Stimulated activated CD4-positive, alpha-beta T cell treated with anti-CD3 and anti-CD28 coated beads, Interleukin-1b, Interleukin-23, amount 100 ng/mL, for 48 hours (primary cell): ENCODE measurements at regions not wholly inside any gene's neighbourhood (a gene's known extent, or its start where the extent isn't known, plus 50 kb on each side); places are given as distances from the start of the nearest gene placed in this dataset.

ENCODE experiments used
- DNase-seq: peaks from one replicate; pipeline ENCODE4 v3.0.0-alpha.2; 2020

DNA sequence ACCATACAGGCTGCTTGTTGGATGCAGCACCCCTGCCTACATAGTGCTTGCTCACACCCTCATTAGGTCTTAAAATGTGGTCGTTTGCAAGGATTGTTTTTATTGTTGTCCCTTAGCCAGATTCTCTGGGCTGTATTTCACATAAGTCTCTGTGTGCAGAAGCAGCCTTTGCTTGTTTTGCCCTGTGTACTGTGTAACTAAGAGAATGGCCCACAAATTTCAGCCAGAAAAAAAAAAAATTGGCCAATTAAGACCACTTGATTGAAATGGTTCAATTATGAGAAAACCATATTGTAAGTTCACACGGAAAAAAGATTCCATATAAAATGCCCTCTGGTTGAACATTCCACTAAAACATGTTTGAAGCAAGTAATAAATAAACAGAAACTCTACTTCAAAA, 377.1 kb upstream of the SOX11 start:
- DNase-seq: no peak

GRCh38 chr2:5315512-5315911, 376.7 kb upstream of the SOX11 start:
- no peak for DNase-seq

DNA sequence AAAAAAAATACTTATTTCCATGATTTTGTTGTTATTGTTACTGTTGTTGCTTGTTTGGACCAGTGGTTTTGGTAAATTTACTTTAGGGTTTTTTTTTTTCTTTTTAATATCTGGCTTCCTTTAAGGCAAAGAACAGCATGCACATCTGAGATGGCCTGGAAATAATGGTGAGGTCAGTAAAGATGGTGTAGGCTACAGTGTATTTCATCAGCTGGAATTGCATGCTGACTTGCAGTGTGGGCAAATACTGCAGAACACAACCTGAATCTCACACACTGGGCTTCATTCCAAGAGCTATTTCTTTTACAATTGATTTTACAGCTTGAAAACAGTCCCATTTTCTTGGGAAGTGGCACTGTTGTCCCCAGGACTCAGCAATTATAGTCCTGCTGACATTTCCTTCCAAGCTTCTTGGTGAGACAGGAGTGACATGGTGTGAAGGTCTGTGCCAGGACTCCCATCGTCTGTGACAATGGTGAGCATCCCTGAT, 376.1 kb upstream of the SOX11 start:
- no peak for DNase-seq

DNA sequence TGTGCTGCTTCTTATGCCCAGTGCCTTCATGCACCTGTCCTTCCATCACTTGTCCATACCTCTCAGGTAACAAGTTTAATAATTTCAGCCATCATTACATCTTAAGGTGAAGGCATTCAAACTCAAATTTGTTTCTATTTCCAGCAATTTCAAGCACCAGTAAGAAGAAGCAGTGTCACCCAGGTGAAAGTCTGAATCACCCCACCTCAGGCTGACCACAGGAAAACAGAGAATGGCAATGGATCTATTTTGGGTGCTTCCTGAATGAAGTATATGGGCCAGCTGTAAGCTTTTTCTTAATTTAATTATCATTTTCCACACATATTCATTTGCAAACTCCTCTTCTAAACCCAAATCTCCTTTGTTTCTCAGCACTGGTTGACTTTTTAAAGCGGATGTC, 372.7 kb upstream of the SOX11 start:
- DNase-seq: no peak

GRCh38 chr2:5322396-5322795, 369.8 kb upstream of the SOX11 start:
- DNase-seq: no peak

- DNase-seq: no peak
Measured at GRCh38 chr2:5325523-5325922, 366.7 kb upstream of the SOX11 start.

DNA sequence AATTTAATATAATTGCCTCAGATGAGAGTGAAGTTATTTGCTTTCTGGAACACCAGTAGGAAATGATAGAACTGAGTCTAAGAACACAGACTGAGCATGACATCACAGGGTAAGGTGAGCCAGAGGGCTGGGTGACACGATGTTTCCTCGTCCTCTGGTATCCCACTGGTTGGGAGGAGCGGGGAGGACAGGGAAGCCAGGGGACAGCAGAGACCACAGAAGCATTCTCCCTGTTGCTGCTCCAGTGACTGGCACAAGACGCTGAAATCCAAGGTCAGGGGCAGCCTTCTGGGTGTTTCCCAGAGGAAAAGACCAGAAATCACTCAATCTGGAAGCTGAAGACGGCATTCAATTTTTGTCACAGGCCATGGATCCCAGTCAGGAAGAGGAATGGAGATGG, 363.4 kb upstream of the SOX11 start:
- no peak for DNase-seq

DNA sequence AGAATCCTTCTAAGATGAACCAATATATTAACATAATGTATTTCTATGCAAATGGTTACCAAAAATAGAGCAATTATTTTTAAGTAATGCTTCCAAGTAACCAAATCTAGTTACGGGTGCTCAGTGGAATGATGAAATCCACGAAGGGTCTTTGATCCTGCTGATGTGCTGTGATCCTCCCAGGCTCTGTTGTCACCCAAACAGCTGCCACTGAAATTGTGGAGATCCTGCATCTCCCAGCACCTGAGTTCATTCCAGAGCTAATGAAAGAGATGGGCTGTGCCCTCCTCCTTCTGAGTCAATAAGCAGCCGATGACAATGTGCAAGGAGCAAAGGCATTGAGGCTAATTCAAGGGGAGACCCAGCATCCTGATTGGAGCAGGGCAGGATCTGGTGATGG, 362.4 kb upstream of the SOX11 start:
- DNase-seq: no peak

GRCh38 chr2:5330961-5331360, 361.2 kb upstream of the SOX11 start:
- DNase-seq: no peak

GRCh38 chr2:5332925-5333324, 359.3 kb upstream of the SOX11 start:
- no peak for DNase-seq

GRCh38 chr2:5339473-5339872, 352.7 kb upstream of the SOX11 start:
- DNase-seq: no peak

DNA sequence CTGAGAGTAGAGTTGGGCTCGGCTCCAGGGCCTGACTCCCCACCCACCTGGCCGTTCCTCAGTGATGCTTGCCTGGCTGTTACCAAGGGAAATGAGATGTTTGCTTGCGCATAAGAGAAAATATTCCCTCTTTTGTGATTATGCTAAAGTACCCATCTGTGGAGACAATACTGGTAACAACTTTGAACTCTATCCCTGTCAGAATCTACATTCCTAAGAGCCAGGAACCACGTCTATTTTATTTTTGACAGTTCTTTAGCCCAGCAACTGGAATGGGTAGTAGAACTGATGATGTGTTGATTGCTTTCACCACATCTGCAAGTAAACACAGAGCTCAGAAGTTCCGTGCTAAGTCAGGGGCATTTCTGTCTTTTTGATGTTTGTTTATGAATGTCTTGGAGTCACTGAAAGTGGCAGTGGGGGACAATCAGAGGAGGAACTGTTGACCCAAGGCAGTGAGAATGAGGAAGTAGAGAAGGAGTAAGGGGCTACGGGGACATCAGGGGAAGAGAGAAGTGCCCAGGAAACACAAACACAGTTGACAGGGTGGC, 348.3 kb upstream of the SOX11 start:
- no peak for DNase-seq

GRCh38 chr2:5352286-5352685, 339.9 kb upstream of the SOX11 start:
- no peak for DNase-seq

DNA sequence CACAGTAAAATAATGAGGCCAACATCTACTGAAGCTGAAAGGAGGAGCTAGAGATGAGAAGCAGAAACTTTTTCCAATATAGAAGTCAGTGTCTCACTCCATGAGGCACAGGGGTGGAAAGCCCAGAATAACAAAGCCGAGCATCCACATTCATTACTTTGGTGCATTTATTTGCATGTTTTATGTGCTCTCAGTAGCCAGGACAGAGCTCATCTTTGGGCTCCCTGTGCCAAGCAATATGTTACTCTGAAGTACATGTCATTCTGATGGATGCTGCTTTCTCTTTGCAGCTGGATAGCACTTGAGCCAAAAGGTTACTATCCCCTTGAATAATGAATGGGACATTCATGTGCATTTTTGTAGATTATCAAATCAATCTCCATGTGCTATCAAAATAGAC, 338.6 kb upstream of the SOX11 start:
- no peak for DNase-seq

DNA sequence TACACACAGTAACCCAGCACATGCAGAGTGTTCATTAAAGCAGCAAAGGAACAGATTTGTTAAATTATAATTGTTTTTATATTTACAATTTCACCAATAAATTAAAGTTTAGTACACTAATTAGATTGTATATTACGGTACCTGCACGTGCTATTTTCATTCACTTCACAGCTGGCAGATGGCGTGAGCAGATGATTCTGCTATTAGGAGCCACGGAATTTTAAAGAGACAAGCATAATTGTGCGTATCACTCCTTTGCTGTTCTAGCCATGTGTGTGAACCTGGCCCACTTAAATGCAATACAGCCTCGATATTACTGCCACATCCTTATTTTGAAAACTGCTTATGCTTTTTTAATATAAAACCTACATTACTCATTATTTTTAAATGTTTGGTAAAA, 332.8 kb upstream of the SOX11 start:
- no peak for DNase-seq

DNA sequence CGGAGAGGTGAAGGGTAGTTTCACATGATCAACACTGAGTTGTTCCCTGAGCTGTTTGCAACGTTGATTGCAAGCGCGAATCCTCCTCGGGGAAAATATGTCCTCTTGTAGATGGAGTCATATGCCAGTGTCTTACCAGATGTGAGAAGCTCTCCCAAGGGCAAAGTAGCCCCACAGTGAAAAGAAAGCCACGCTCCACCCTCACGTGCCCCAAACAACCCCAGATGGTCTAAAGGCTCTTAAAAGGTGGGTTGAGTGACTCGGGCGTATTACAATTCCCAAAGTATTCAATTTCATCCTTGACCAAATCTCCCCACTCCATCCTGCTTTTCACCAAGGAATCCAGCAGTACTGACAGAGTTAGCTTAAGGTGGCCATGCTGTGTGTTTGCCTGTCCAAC, 332.1 kb upstream of the SOX11 start:
- no peak for DNase-seq

DNA sequence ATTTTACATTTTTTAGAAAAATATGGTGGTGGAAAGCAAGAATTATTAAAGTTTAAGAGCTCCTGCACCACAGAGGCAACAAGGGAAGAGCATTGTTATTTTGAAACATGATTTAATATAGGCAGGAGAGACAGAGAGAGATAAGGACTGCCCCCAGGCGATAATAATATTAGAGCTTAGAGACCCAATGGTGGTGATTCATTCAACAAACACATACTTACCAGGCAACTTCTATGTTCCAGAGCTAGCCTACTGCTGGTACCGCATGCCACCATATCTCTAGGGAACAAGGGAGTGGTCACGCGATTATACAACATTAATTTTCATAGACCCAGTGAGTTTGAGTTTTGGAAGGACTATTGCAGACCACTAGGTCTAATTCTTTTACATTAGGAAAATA, 327.8 kb upstream of the SOX11 start:
- DNase-seq: no peak

GRCh38 chr2:5365871-5366461, 326.2 kb upstream of the SOX11 start:
- DNase-seq: peak; percentile 60

DNA sequence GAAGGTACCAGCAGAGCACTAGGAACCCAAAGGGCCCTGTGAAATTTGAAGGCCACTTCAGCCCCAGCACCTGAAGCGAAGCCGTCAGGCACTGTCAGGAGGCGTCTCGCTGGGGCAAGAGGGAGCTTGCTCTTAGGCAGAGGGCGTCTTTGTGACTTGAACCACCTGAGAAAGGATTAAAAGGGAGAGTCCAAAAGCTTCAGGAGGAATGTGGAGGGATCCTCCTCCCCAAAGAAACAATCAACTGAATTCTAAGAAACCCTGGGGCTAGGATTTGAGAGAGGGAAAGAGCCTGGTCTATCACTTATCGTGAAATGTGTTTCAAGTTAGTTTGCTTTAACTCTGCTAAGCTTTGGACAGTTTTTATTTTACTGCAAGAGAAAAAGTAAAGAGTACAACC, 324.9 kb upstream of the SOX11 start:
- no peak for DNase-seq

DNA sequence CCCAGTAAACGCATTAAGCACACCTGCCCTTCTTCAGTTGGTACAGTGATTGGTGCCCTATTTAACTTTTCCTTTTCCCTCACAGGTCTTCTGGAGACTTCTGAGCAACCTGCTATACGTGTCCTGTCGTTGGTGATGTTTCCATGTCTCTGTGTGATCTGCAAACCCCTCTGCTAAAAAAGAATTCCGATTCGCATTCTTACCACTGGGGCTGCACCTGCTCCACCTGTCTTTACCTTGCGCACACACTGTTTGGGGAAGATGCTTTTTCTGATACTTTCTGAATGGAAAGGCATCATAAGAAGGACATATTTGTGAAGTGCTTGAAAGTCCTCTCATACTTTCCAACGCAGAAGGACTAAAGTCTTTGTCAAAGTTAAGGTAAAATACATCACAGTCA, 323.9 kb upstream of the SOX11 start:
- DNase-seq: no peak

GRCh38 chr2:5369510-5369909, 322.7 kb upstream of the SOX11 start:
- DNase-seq: no peak

DNA sequence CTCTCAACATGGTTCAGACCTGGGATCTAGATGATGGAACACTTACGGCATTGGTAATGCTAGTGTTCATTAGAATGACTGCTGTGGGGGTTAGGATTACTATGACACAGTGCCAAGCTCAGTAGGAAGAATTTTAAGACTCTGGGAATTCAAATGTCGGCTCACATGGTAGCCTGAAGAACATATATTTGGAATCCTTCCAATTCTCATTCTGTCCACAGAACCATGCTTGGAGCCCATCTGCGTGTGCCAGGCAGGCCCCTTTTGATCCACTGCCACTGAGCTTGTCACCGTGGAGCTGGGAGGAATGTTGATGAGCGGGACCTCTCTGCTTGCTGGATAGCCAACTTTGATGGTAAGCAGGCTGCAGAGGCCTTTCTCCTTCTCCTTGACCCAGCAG, 322.0 kb upstream of the SOX11 start:
- DNase-seq: no peak

GRCh38 chr2:5372141-5372540, 320.0 kb upstream of the SOX11 start:
- DNase-seq: no peak

DNA sequence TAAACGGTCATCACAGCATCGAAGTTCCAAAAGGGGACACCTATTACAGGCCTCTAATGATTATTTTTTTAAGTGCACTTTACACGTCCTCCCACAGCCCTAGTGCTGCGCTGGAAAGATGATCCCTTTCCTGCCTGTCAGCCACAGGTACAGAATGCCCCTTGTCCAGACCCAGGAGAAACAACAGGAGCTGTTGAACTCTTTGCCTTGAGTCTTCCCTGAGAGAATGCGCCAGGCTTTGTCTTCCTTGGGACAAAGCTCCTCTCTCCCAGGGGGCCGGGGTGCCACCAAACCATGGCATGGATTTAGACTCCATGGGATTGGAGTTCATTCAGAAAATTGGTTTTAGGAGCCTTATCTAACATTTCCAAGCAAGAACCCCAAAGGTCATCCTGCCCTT, 319.0 kb upstream of the SOX11 start:
- DNase-seq: no peak

DNA sequence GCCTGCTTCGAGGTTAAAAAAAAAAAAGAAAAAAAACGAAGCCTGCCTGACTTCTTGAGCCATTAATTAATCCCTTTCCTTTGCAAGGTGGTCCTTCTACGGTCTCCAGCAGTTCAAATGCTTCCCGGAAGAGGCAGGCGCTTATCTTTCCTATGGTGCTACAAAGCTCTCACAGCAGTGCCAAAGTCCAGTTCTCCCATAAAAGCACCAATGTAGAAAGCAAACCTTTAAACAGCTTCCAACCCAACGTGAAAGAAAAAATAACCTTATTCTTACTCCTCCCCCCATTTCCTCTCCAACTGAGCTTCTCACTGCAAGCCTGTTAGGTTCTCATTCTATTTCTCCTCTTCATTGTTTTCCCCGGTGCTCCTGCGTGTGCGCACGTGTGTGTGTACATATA, 317.4 kb upstream of the SOX11 start:
- DNase-seq: no peak
